HG03439 (cell line): ENCODE measurements at regions not wholly inside any gene's neighbourhood (a gene's known extent, or its start where the extent isn't known, plus 50 kb on each side); places are given as distances from the start of the nearest gene placed in this dataset.
"Not testable (repeated sequence)": the region's sequence is repeated elsewhere in the genome, so short reads cannot be mapped to it uniquely, and the experiment has no call there.

Source experiments
- ATAC-seq: cut with Tn5 transposase; IDR thresholded peaks from one replicate; pipeline ENCODE4 v1.9.1; 2021; ENCODE audit warnings: mild to moderate bottlenecking, moderate library complexity; ENCODE audit not compliant: unreplicated experiment

DNA sequence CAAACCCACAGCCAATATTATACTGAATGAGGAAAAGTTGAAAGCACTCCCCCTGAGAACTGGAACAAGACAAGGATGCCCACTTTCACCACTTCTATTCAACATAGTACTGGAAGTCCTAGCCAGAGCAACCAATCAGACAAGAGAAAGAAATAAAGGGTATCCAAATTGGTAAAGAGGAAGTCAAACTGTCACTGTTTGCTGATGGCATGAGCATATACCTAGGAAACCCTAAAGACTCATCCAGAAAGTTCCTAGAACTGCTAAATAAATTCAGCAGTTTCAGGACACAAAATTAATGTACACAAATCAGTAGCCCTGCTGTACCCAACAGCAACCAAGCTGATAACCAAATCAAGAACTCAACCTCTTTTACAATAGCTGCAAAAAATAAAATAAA is 220.0 kb downstream of the SYK start:
- not testable (repeated sequence) for ATAC-seq

DNA sequence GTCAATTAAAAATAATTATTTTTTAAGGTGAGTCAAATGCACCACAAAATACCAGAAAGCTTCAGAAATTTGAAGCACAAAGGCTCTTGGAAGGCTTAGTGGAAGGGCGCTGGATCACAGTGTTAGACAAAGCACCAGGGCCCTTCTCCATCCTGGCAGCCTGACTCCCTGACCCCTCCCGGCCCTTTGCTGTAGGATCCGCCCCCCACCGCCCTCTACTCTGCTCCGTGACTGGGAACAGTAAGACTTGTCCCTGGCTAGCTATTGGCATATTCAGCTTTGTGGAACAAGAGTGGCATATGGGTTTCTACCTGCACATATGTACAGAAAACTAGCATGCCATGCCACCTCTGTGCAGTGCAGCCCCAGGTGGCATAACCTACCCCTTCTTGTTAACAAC is 222.1 kb downstream of the SYK start:
- ATAC-seq, result no peak

DNA sequence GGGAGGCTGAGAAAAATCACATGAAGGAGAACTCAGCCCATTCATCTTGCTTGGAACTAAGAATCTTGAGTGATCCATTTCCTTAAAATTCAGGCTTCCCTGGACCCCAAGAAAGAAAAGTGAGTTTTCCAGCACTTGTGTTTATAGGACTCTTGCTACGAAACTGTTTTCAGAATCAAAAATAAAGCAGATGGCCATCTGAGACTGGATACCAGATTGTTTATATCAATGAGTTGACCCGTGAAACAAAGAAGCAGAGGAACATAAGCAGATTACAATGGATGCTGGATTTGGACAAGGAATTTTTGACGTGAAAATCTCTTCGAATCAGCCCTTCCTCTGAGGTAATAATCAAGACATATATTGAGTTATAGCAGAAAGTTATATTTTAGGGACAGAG is 223.2 kb downstream of the SYK start:
- ATAC-seq, result no peak

DNA sequence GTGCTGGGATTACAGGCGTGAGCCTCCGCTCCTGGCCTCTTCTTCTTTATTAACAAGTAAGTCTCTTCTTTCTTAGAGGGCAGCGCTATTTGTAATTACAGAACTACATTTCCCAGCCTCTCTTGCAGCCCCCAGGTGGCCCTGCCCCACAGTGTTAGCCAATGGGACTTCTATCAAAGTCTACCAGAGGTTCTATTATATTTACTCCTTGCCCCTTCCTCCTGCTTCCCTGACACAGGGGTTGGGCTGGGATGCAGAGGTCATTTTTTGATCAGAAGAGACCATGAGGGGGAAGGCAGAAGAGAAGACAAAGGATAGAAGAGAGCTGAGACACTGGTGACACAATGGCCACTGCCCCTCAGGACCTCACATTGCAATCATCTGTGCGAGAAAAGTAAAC is 224.2 kb downstream of the SYK start:
- ATAC-seq, result no peak

- no peak for ATAC-seq
These were observed 224.6 kb downstream of the SYK start for GRCh38 chr9:91026266-91026665.

DNA sequence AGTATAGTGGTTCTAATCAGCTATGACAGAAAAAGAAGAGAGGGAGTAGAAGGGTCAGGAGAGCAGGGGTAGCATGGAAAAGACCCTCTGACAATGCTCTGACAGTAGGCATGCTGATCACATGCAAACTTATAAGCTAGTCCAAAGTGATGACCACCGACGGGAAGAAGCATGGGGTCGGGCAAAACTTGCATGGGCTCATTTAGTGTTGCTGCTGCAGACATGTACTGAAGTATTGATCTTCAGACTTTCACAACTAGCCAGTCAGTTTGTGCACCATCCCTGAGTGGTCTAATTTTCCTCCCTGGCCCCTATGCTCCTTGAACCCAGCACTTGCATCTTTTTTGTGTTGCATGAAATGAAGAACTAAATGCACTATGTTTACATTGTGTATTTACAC is 225.4 kb downstream of the SYK start:
- ATAC-seq, result no peak

GRCh38 chr9:91028166-91028827 is 226.7 kb downstream of the SYK start:
- no peak for ATAC-seq

- ATAC-seq, result no peak
These were observed 228.2 kb downstream of the SYK start for GRCh38 chr9:91029650-91030361.

DNA sequence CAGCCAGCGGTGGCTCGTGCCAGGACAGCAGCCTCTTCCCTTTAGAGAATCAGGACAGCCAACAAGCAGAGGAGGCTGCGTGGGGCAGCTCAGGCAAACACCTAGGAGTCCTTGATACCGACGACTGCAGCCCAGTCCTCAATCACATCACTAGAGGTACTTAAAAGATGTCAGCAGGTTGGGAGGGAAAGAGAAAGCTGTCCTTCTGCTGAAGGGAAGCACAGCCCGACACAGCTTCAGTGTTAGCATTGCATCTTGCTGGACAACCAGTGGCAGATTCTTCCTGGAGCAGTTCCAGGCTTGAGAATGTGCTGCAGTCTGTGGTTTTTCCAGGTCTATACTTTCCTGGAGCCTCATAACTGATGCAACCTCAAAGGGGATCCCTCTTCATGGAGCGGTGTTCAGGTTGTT is 230.5 kb downstream of the SYK start:
- ATAC-seq, result no peak

DNA sequence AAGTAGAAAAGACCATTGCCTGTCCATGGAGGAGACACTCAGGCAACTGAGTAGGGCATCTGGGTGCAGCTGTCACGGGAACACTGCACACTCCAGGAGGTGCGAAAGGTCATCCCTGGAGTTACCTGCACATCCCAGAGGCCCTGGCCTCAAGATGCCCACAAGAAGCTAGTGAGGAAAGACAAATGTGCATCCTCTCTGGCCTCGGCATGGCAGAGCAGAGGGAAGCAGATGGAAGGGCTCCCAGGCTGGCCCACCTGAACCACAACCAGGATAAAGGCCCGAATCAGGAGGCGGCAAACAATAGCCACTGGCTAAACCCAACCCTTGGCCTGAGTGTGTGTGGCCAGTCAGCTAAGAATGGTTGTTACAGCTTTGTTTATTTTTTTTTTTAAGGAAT is 231.7 kb downstream of the SYK start:
- no peak for ATAC-seq

GRCh38 chr9:91033797-91034196 is 232.2 kb downstream of the SYK start:
- ATAC-seq, result no peak

DNA sequence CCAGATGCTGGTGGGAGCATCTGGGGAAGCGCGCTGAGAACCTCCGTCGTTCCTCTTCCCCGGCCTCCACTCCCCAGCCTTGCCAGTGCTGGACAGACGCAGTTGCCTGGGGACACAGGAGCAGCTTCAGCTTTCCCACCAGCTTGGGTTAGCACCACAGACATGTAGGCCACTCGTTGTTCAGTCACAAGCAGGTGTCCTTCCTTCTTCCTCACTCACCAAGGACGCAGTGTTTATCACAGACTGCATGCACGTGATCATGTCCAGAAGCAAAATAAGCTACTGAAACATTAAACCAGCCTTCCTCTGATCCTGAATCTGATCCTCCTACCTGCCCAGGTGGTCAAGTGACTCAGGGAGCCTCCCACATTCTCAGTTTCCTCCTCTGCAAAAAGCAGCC is 232.9 kb downstream of the SYK start:
- ATAC-seq, result no peak

DNA sequence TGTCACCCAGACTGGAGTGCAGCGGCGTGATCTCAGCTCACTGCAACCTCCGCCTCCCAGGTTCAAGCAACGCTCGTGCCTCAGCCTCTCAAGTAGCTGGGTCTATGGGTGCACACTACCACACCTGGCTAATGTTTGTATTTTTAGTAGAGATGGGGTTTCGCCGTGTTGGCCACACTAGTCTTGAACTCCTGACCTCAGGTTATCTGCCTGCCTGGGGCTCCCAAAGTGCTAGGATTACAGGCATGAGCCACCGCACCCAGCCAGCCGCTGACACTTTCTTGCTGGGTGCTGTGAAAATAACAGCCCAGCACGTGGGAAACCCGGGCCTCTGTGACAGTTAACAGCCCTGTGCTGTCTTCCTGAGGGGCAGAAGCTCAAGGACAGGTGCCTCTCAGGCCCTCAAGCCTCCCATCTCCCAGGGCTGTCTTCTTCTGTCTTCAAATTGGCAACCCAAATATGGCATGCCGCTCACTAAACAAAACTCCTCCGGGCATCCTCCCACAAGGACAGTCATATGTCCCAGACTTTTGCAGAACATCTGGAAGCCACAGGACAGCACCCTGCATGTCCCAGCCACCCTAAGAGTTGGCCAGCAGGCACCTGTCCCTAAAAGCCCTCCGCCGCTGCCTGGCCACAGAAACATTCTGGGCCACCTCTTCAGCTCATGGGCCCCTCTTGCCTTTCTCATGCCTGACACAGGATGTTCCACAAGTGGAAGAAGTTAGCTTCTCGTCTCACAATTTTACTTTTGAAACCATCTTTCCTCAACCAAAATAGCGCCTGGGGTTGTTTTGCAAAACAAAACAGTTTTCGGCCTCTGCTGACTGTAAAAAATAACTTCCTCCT is 233.6 kb downstream of the SYK start:
- no peak for ATAC-seq

DNA sequence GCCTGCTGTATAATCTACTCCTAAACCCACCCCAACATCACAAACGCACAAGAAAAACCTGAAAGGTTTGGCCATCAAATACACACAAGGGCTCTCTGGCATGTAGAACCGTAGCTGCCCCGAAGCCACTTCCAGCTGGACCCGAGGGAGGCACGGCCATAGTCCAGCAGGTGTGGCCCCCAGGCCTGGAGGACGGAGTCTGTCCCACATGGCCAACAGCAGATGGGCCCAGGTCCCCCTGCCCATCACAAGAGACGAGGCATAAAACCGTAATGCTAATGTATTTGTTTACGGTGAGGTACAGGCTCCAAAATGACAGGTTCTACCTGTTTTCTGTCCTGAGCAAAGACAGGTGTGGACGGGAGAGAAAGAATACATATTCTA is 234.2 kb downstream of the SYK start:
- no peak for ATAC-seq

- no peak for ATAC-seq
These were observed 234.7 kb downstream of the SYK start for GRCh38 chr9:91036356-91036755.

GRCh38 chr9:91036826-91037510 is 235.3 kb downstream of the SYK start:
- no peak for ATAC-seq

DNA sequence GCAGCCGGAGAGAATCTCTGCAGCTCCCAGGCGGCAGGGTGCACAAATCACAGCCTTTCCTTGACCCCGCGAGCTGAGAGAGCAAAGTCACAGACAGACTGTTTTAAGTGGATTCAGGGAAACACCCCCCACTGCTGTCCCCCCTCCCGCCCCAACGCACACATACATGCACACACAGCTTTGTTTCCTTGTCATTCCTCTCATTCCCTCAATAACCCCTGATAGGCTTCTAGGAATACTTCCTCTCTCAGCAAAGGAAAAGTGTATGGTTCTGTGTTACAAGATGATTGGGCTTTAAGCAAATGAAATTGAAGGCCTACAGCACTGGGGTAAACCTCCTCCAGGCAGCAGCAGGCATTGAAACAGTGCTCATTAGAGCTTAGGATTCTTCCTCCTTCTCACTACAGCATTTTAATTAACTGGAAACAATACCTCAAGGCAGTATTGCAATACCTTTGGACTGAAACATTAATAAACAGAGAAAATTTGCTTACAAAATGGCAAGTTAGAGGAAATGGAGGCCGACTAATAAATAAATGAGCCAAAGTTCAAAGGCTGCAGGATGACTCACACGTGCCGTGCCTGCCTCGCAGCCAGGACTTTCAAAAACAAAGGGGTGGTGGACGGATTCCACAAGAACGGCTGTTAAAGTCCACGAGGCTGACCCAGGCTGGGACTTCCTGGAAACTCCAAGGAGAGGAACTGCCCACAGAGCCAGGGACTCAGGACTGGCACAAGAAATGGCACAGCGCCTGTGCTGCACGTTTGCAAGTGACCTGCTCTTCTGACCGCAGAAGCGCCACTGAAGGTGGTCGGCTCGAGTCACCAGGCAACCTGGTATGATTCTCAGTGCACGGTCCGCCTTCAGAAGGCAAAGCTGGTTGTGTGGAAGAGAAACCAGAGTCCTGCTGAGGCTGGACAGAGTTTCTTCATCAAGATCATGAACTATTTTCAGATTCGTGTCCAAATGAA is 236.2 kb downstream of the SYK start:
- no peak for ATAC-seq

GRCh38 chr9:91038483-91039124 is 237.0 kb downstream of the SYK start:
- no peak for ATAC-seq

- ATAC-seq, result no peak
These were observed 237.7 kb downstream of the SYK start for GRCh38 chr9:91039125-91039834.
